Immature natural killer cell (primary cell): ENCODE measurements at regions not wholly inside any gene's neighbourhood (a gene's known extent, or its start where the extent isn't known, plus 50 kb on each side); places are given as distances from the start of the nearest gene placed in this dataset.

Source experiments
- DNase-seq, 3 donors: peaks; one replicate each; pipeline ENCODE4 v3.0.0; 2022; ENCODE audit warnings: mixed read lengths in 1 of 3
- H3K27ac Mint-ChIP-seq, 6 donors: one replicate each; pipeline ENCODE4 v1.8.0; 2020; ENCODE audit warnings: mixed read lengths in 6 of 6, mild to moderate bottlenecking in 5 of 6, inconsistent platforms in 4 of 6, moderate library complexity in 3 of 6
- H3K27me3 Mint-ChIP-seq, 3 donors: one replicate each; pipeline ENCODE4 v1.8.0; 2020 to 2021; ENCODE audit warnings: low read depth in 3 of 3, mild to moderate bottlenecking in 3 of 3, mixed read lengths in 3 of 3, moderate library complexity in 3 of 3, inconsistent platforms in 1 of 3
- H3K36me3 Mint-ChIP-seq, 3 donors: one replicate each; pipeline ENCODE4 v1.8.0; 2020; ENCODE audit warnings: mixed read lengths in 3 of 3, inconsistent platforms in 2 of 3, mild to moderate bottlenecking in 2 of 3
- H3K4me1 Mint-ChIP-seq, 2 donors: one replicate each; pipeline ENCODE4 v1.8.0; 2020; ENCODE audit warnings: inconsistent platforms in 2 of 2, mild to moderate bottlenecking in 2 of 2, mixed read lengths in 2 of 2, moderate library complexity in 1 of 2
- H3K4me3 Mint-ChIP-seq, 5 donors: one replicate each; pipeline ENCODE4 v1.8.0; 2020; ENCODE audit warnings: mild to moderate bottlenecking in 5 of 5, mixed read lengths in 5 of 5, inconsistent platforms in 3 of 5, moderate library complexity in 3 of 5
- H3K9me3 Mint-ChIP-seq, 6 donors: one replicate each; pipeline ENCODE4 v1.8.0; 2020; ENCODE audit warnings: mild to moderate bottlenecking in 6 of 6, mixed read lengths in 6 of 6, inconsistent platforms in 4 of 6, moderate library complexity in 3 of 6

DNA sequence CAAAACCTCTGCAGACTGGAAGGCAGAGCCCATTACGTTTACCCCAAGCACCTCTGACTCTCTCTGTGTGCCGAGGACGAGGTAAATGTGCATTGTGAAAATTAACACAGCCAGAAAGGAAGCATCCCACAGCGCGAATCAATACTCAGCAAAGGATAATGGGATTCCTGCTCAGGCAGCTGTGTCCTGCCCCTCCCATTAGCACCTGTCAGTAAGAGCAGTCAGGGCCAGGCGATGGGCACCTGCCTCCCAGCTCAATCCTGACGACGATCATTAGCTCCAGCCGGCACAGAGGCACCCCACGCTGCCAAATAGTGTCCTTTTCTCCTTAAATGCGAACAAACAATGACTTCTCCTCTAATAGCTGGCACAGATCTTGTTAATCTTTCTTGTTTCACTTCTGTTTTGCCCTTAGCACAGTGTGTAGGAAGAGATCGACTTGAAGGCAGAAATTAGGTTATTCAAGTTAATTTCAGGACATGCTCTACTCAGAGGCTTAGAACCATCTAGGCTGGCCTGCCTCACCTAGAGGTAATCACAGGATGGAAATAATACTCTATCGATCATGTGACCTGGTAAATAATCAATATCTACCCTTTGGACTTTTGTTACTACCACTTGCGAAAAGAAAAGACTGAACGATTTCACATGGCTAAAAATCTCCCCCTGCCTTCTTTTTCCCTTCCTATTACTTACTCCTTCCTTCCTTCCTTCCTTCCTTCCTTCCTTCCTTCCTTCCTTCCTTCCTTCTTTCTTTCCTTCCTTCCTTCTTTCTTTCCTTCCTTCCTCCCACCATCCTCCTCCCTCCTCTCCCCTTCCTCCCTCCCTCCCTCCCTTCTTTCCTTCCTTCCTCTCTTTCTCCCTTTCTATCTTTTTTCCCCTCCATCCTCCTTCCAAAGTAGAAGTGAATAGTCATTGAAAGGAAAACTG lies 487.9 kb upstream of the ID2 start:
- Mint-ChIP-seq H3K4me1 (peaks cover 15 to 21% of the 10 kb centered on the region in 2 donors), H3K4me3 (no peak overlapping the region), H3K27me3 (peaks cover 0 to 3% (median 0%) of the 10 kb centered on the region in 3 donors), H3K36me3 (peaks cover 16 to 41% (median 35%) of the 10 kb centered on the region in 3 donors), H3K27ac (no peak overlapping the region), H3K9me3 (no peaks in the 10 kb centered on the region)
- no peak for DNase-seq

GRCh38 chr2:8195784-8196183 lies 486.1 kb upstream of the ID2 start:
- Mint-ChIP-seq H3K4me1 (peaks cover 15 to 28% of the 10 kb centered on the region in 2 donors), H3K27ac (no peak overlapping the region), H3K9me3 (no peaks in the 10 kb centered on the region), H3K27me3 (peaks cover 0 to 2% (median 0%) of the 10 kb centered on the region in 3 donors), H3K4me3 (no peak overlapping the region), H3K36me3 (peaks cover 26 to 52% (median 44%) of the 10 kb centered on the region in 3 donors)
- DNase-seq = no peak

DNA sequence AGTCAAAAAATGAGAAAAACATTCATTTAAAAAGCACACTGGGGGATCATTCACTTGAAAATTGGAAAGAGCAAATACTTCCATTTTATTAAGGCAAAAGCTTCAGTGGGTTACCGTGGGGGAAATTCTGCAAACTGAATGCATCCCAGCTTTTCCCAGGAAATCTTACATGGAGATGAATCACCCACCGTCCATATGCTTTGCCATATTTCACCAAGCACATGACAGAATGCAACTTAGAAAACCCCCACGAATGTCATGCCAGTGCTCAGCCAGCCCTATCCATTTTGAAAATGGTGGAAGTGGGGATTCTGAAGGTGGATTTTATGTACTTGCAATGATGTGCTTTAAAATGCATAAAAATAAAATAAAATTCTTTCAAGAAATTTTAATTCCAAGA lies 485.5 kb upstream of the ID2 start:
- H3K36me3 Mint-ChIP-seq = peaks cover 32 to 54% (median 50%) of the 10 kb centered on the region in 3 donors
- no peaks in the 10 kb centered on the region for H3K27me3 Mint-ChIP-seq
- no peak for DNase-seq
- no peak overlapping the region for H3K27ac Mint-ChIP-seq
- H3K4me1 Mint-ChIP-seq = peaks cover 15 to 33% of the 10 kb centered on the region in 2 donors
- H3K9me3 Mint-ChIP-seq = no peaks in the 10 kb centered on the region
- no peak overlapping the region for H3K4me3 Mint-ChIP-seq

DNA sequence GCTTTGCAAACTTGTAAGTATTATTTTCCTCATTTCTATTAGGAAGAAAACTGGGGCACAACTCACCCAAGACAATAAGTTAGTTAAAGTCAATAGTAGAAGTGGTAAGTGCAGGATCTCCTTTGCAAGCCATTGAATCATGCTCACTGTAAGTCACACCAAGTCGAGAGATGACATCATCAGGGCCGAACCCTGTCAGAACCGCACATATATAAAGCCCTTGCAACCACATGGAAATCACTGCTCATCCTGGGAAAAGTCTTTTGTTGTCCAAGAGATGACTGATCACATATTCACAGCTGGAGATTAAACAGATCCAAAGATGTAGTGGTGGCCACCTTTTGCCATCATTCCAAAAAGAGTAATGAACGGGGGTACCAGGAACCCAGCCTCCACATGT lies 484.8 kb upstream of the ID2 start:
- H3K36me3 Mint-ChIP-seq = peaks cover 29 to 56% (median 53%) of the 10 kb centered on the region in 3 donors
- no peak overlapping the region for H3K27ac Mint-ChIP-seq
- no peaks in the 10 kb centered on the region for H3K9me3 Mint-ChIP-seq
- DNase-seq = no peak
- no peak overlapping the region for H3K4me3 Mint-ChIP-seq
- H3K4me1 Mint-ChIP-seq = peaks cover 19 to 41% of the 10 kb centered on the region in 2 donors
- H3K27me3 Mint-ChIP-seq = no peaks in the 10 kb centered on the region

DNA sequence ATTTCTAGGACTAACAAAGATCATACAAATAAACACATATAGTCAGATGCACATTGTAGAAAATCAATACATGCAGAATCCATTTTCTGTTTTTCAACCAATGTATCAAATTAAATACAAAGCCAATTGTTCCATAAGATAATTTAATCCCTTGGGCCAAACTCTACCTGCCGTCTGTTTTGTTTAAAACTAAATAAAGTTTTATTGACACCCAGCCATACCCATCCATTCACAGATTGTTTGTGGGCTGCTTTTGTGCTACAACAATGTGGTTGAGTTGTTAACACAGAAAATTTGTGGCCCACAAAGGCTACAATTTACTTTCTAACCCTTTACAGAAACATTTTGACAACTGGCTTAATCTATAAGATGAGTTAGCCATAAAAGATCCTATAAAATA lies 484.0 kb upstream of the ID2 start:
- Mint-ChIP-seq H3K4me3 (no peak overlapping the region), H3K9me3 (no peaks in the 10 kb centered on the region), H3K36me3 (peaks cover 26 to 57% (median 50%) of the 10 kb centered on the region in 3 donors), H3K27me3 (no peaks in the 10 kb centered on the region), H3K4me1 (peaks cover 26 to 49% of the 10 kb centered on the region in 2 donors), H3K27ac (peak overlapping the region in 2 of 6 donors; percentile 27 to 39)
- DNase-seq = no peak

- Mint-ChIP-seq H3K27ac (peak overlapping the region in 5 of 6 donors; percentile 12 to 71 (median 27)), H3K27me3 (no peaks in the 10 kb centered on the region), H3K4me1 (peaks cover 27 to 50% of the 10 kb centered on the region in 2 donors), H3K9me3 (no peaks in the 10 kb centered on the region), H3K4me3 (peak overlapping the region in 1 of 5 donors; percentile 18), H3K36me3 (peaks cover 35 to 63% (median 59%) of the 10 kb centered on the region in 3 donors)
- no peak for DNase-seq
These were observed 483.0 kb upstream of the ID2 start for GRCh38 chr2:8198766-8199382.

DNA sequence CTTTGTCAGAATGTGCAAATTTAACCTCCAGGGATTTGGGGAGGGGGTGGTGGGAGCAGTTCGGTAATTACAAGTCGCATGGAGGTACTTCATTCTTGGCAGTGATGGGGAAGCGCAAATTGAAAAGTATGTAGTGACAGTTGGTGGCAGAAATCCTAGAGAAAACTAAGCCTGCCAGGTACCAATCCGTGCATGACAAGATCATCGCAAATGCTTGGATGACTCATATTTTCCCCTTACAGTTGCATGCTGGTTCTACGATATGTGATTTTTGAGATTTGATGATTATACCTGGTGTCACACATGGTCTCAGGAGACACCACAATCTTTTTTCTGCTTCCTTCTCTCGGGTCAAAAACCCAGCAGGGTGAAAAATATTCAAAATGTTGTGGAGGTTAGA lies 479.7 kb upstream of the ID2 start:
- peaks cover 49 to 63% (median 63%) of the 10 kb centered on the region in 3 donors for H3K36me3 Mint-ChIP-seq
- H3K4me1 Mint-ChIP-seq = peaks cover 27 to 47% of the 10 kb centered on the region in 2 donors
- H3K9me3 Mint-ChIP-seq = peaks cover 0 to 7% (median 2%) of the 10 kb centered on the region in 6 donors
- DNase-seq = peak in 2 of 3 donors; percentile 7 to 14
- no peaks in the 10 kb centered on the region for H3K27me3 Mint-ChIP-seq
- H3K4me3 Mint-ChIP-seq = peak overlapping the region in 1 of 5 donors; percentile 12
- H3K27ac Mint-ChIP-seq = peak overlapping the region; percentile 11 to 72 (median 39)

DNA sequence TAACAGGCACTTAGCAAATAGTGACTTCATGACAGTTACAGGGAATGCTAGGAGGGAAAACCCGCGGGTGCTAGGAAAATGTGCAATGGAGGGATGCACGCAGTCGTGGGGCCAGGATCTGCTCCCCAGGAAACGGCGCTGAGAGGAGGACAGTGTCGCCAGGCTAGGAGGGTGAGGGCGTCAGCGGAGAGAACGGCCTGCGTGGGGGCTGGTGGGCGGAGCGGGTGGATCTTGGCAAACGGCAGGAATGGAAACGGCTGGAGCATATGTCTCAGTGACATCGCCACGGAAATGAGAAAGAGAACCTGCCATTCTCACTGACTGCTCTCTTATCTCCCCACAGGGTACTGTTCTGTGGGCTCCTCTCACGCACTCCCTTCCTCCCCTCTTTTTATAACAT lies 478.5 kb upstream of the ID2 start:
- DNase-seq = no peak
- H3K4me3 Mint-ChIP-seq = no peak overlapping the region
- peak overlapping the region in 1 of 6 donors; percentile 52 for H3K27ac Mint-ChIP-seq
- peaks cover 18 to 40% of the 10 kb centered on the region in 2 donors for H3K4me1 Mint-ChIP-seq
- peaks cover 6 to 17% (median 10%) of the 10 kb centered on the region in 6 donors for H3K9me3 Mint-ChIP-seq
- peaks cover 0 to 1% (median 0%) of the 10 kb centered on the region in 3 donors for H3K27me3 Mint-ChIP-seq
- peaks cover 50 to 64% (median 63%) of the 10 kb centered on the region in 3 donors for H3K36me3 Mint-ChIP-seq

DNA sequence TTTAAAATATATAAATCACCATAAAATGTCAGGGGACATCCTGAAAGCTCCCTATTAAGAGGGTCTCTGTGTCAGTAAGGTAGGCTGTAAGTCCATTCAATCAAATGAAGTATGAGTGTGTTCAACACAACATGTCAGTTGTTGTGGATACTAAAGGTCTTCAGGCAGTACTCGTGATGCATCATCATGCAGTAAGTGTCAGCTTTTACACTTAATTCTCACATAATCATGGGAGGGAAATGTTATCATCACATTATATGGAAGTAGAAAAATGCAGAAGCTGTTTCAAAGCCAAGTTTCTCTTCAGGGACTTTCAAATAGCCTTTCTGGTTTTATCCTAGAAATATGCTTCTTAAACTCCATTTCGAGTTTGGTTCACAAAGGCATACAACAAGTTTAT lies 477.1 kb upstream of the ID2 start:
- Mint-ChIP-seq H3K36me3 (peaks cover 52 to 70% (median 63%) of the 10 kb centered on the region in 3 donors), H3K4me3 (no peak overlapping the region), H3K9me3 (peaks cover 6 to 17% (median 10%) of the 10 kb centered on the region in 6 donors), H3K27me3 (peaks cover 0 to 1% (median 0%) of the 10 kb centered on the region in 3 donors), H3K4me1 (peaks cover 12 to 38% of the 10 kb centered on the region in 2 donors), H3K27ac (no peak overlapping the region)
- DNase-seq = no peak

DNA sequence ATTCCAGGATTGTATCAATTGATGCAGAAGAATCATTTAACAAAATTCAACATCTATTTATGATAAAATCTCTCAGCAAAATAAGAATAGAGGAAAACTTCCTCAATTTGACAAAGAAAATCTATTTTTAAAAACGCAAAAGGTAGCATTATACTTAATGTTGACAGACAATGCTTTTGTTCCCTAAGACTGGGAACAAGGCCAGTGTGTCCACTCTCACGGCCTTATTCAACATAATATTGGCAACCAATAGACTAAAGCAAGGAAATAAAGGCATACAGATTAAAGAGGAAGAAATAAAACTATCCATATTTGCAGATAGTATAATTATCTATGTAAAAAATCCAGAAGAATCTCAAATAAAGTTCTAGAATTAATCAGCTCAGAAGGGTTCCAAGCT lies 472.4 kb upstream of the ID2 start:
- Mint-ChIP-seq H3K27me3 (peaks cover 0 to 1% (median 1%) of the 10 kb centered on the region in 3 donors), H3K4me3 (no peak overlapping the region), H3K4me1 (peaks cover 0 to 29% of the 10 kb centered on the region in 2 donors), H3K9me3 (peaks cover 6 to 17% (median 10%) of the 10 kb centered on the region in 6 donors), H3K36me3 (peaks cover 37 to 53% (median 48%) of the 10 kb centered on the region in 3 donors), H3K27ac (peak overlapping the region in 1 of 6 donors; percentile 41)
- DNase-seq = no peak

DNA sequence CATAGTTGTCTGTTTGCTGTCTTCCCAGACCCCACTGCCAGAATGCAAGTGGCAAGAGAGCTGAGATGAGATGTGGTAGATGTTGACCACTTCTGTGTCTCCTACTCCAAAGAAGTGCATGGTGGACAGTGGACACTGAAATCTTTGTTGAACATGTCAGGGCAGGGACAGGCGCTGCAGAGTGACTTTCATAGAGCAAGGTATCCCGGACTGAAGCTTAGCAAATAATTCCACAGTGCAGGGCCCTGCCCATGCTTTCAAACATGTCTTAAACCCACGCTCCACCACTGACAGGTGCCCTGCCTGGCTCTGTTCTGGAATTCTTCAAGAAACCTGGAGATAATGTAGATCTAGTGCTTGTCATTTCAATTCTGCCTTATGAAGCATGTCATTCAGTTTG lies 470.5 kb upstream of the ID2 start:
- H3K36me3 Mint-ChIP-seq = peaks cover 30 to 49% (median 48%) of the 10 kb centered on the region in 3 donors
- H3K27ac Mint-ChIP-seq = no peak overlapping the region
- peaks cover 0 to 1% (median 1%) of the 10 kb centered on the region in 3 donors for H3K27me3 Mint-ChIP-seq
- DNase-seq = no peak
- H3K9me3 Mint-ChIP-seq = peaks cover 6 to 17% (median 9%) of the 10 kb centered on the region in 6 donors
- H3K4me3 Mint-ChIP-seq = no peak overlapping the region
- peaks cover 5 to 42% of the 10 kb centered on the region in 2 donors for H3K4me1 Mint-ChIP-seq

GRCh38 chr2:8212239-8212638 lies 469.6 kb upstream of the ID2 start:
- H3K4me3 Mint-ChIP-seq = no peak overlapping the region
- peaks cover 5 to 49% of the 10 kb centered on the region in 2 donors for H3K4me1 Mint-ChIP-seq
- H3K9me3 Mint-ChIP-seq = peaks cover 4 to 11% (median 8%) of the 10 kb centered on the region in 6 donors
- DNase-seq = no peak
- peaks cover 22 to 48% (median 41%) of the 10 kb centered on the region in 3 donors for H3K36me3 Mint-ChIP-seq
- peak overlapping the region in 1 of 6 donors; percentile 27 for H3K27ac Mint-ChIP-seq
- H3K27me3 Mint-ChIP-seq = peaks cover 0 to 1% (median 1%) of the 10 kb centered on the region in 3 donors

DNA sequence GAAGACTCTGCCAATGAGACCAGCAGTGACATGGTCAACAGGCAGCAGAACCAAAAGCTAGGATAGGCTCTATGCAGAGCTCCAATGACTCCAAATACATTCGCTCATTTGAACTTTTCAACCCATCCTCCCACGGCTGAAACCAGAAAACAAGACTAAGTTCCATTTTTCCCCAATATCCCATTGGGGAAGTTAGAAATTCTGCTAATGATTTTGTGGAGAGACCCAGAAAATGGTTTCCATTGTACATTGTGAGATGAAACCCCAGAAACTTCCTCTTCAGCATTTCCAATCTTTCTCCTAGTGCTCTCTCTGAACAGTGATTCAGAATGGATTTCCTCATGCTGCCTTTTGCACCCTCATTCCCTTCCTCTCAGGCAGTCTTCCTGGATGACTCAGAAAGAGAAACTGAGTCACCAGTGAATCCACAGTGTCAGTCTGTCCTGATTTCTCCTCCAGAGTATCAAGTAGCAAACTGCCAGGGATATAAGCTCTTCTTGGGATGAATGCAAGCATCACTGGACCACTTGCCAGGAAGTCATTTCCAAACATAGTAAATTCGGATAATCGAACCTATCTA lies 467.7 kb upstream of the ID2 start:
- no peaks in the 10 kb centered on the region for H3K9me3 Mint-ChIP-seq
- no peak for DNase-seq
- H3K4me3 Mint-ChIP-seq = no peak overlapping the region
- peaks cover 12 to 54% of the 10 kb centered on the region in 2 donors for H3K4me1 Mint-ChIP-seq
- peak overlapping the region in 2 of 6 donors; percentile 7 to 37 for H3K27ac Mint-ChIP-seq
- peaks cover 0 to 3% (median 1%) of the 10 kb centered on the region in 3 donors for H3K27me3 Mint-ChIP-seq
- peaks cover 12 to 32% (median 29%) of the 10 kb centered on the region in 3 donors for H3K36me3 Mint-ChIP-seq
